ENCODE measurements at regions not wholly inside any gene's neighbourhood (a gene's known extent, or its start where the extent isn't known, plus 50 kb on each side); places are given as distances from the start of the nearest gene placed in this dataset.

DNA sequence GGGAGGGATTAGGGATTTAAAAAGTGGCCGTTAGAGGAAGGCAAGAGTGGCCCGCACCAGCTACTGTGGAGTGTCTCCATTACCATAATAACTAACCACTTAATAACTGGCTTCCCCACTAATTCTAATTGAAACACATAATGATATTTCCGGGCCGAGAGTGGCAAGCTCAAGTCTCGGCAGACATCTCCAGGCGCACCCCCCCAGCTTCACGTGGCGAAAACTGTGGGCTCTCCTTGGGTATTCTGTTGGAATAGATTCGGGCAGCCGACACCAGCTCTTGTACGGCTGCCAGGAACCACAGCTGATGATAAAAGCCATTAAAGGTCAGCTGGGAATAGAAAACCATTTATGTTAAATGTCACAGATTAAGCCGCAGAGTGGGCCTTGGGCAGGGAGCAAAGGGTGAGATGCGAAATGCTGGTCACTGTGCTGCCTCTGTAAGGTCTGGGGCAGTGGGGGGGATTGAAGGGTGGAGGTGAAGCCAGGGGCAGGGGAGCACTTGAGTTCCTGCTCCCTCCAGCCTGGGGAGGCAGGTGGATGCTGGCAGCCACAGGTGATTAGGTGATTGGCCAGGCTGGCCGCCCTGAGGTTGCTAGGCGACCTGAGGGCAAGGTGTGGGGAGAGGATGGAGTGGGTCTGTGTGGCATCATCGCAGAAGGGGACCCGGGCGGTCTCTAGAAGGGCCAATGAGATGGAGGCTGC lies 115.6 kb upstream of the SDK2 start (continued):
- TF ChIP-seq, protein P1, sequence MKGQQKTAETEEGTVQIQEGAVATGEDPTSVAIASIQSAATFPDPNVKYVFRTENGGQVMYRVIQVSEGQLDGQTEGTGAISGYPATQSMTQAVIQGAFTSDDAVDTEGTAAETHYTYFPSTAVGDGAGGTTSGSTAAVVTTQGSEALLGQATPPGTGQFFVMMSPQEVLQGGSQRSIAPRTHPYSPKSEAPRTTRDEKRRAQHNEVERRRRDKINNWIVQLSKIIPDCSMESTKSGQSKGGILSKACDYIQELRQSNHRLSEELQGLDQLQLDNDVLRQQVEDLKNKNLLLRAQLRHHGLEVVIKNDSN (CRISPR knock-in tag; IDR thresholded peaks at IDR 0.05) = no peak
- TF ChIP-seq TEAD1 (CRISPR knock-in tag; IDR thresholded peaks at IDR 0.05) = no peak
- TF ChIP-seq, protein P2, sequence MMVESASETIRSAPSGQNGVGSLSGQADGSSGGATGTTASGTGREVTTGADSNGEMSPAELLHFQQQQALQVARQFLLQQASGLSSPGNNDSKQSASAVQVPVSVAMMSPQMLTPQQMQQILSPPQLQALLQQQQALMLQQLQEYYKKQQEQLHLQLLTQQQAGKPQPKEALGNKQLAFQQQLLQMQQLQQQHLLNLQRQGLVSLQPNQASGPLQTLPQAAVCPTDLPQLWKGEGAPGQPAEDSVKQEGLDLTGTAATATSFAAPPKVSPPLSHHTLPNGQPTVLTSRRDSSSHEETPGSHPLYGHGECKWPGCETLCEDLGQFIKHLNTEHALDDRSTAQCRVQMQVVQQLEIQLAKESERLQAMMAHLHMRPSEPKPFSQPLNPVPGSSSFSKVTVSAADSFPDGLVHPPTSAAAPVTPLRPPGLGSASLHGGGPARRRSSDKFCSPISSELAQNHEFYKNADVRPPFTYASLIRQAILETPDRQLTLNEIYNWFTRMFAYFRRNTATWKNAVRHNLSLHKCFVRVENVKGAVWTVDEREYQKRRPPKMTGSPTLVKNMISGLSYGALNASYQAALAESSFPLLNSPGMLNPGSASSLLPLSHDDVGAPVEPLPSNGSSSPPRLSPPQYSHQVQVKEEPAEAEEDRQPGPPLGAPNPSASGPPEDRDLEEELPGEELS (CRISPR knock-in tag; IDR thresholded peaks at IDR 0.05) = no peak
- no peak for TF ChIP-seq ZNF263 (CRISPR knock-in tag; IDR thresholded peaks at IDR 0.05; ENCODE audit: low read depth)
- TF ChIP-seq FOXP1 (CRISPR knock-in tag; IDR thresholded peaks at IDR 0.05; ENCODE audit: borderline replicate concordance) = no peak
- TF ChIP-seq, protein P3, sequence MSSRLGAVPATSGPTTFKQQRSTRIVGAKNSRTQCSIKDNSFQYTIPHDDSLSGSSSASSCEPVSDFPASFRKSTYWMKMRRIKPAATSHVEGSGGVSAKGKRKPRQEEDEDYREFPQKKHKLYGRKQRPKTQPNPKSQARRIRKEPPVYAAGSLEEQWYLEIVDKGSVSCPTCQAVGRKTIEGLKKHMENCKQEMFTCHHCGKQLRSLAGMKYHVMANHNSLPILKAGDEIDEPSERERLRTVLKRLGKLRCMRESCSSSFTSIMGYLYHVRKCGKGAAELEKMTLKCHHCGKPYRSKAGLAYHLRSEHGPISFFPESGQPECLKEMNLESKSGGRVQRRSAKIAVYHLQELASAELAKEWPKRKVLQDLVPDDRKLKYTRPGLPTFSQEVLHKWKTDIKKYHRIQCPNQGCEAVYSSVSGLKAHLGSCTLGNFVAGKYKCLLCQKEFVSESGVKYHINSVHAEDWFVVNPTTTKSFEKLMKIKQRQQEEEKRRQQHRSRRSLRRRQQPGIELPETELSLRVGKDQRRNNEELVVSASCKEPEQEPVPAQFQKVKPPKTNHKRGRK (CRISPR knock-in tag; IDR thresholded peaks at IDR 0.05; ENCODE audit: borderline replicate concordance) = no peak
- TF ChIP-seq, protein P4, sequence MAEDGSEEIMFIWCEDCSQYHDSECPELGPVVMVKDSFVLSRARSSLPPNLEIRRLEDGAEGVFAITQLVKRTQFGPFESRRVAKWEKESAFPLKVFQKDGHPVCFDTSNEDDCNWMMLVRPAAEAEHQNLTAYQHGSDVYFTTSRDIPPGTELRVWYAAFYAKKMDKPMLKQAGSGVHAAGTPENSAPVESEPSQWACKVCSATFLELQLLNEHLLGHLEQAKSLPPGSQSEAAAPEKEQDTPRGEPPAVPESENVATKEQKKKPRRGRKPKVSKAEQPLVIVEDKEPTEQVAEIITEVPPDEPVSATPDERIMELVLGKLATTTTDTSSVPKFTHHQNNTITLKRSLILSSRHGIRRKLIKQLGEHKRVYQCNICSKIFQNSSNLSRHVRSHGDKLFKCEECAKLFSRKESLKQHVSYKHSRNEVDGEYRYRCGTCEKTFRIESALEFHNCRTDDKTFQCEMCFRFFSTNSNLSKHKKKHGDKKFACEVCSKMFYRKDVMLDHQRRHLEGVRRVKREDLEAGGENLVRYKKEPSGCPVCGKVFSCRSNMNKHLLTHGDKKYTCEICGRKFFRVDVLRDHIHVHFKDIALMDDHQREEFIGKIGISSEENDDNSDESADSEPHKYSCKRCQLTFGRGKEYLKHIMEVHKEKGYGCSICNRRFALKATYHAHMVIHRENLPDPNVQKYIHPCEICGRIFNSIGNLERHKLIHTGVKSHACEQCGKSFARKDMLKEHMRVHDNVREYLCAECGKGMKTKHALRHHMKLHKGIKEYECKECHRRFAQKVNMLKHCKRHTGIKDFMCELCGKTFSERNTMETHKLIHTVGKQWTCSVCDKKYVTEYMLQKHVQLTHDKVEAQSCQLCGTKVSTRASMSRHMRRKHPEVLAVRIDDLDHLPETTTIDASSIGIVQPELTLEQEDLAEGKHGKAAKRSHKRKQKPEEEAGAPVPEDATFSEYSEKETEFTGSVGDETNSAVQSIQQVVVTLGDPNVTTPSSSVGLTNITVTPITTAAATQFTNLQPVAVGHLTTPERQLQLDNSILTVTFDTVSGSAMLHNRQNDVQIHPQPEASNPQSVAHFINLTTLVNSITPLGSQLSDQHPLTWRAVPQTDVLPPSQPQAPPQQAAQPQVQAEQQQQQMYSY (CRISPR knock-in tag; IDR thresholded peaks at IDR 0.05) = no peak

DNA sequence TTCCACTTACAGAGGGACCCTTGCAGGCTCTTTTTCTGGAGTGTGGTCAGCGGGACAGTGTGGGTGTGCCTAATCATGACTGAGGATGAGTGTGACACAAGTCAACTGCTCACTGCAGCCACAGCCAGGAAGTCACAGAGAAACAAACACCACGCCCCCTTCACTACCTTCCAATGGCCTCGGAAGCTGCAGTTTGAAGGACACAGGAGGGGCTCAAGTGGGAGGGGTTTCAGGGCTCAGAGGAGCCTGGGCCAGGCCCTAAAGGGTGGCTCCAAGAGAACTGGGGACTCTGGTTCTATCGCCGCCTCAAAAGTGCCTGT lies 116.2 kb upstream of the SDK2 start:
- no peak overlapping the region for H3K4me3 Mint-ChIP-seq
- no peaks in the 10 kb centered on the region for H3K36me3 Mint-ChIP-seq
- peaks cover 26% of the 10 kb centered on the region for H3K4me1 Mint-ChIP-seq
- CTCF ChIA-PET = interaction anchor here (1.0 kb wide), 1 partner anchor 50 kb away, joined by 3 read pairs; no protein-coding TSS in a partner anchor
- ATAC-seq (peak; percentile 98), DNase-seq (ENCODE audit: low spot score) (peak; percentile 64)
- H3K27ac Mint-ChIP-seq = no peak overlapping the region
- peaks cover 4% of the 10 kb centered on the region; the same call in 1 of the 2 replicates for H3K27me3 Mint-ChIP-seq (ENCODE audit: low read depth)
- TF ChIP-seq ZBTB21 (CRISPR knock-in tag; IDR thresholded peaks at IDR 0.05; ENCODE audit: borderline replicate concordance) (no peak), KAT7 (CRISPR knock-in tag; IDR thresholded peaks at IDR 0.05; ENCODE audit: borderline replicate concordance) (no peak)
- TF ChIP-seq, protein P5, sequence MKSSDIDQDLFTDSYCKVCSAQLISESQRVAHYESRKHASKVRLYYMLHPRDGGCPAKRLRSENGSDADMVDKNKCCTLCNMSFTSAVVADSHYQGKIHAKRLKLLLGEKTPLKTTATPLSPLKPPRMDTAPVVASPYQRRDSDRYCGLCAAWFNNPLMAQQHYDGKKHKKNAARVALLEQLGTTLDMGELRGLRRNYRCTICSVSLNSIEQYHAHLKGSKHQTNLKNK (CRISPR knock-in tag; IDR thresholded peaks at IDR 0.05) = no peak
- TF ChIP-seq, protein P1 (CRISPR knock-in tag; IDR thresholded peaks at IDR 0.05) = no peak
- H3K9me3 Mint-ChIP-seq = no peaks in the 10 kb centered on the region
- POLR2A ChIA-PET = no interaction called here

DNA sequence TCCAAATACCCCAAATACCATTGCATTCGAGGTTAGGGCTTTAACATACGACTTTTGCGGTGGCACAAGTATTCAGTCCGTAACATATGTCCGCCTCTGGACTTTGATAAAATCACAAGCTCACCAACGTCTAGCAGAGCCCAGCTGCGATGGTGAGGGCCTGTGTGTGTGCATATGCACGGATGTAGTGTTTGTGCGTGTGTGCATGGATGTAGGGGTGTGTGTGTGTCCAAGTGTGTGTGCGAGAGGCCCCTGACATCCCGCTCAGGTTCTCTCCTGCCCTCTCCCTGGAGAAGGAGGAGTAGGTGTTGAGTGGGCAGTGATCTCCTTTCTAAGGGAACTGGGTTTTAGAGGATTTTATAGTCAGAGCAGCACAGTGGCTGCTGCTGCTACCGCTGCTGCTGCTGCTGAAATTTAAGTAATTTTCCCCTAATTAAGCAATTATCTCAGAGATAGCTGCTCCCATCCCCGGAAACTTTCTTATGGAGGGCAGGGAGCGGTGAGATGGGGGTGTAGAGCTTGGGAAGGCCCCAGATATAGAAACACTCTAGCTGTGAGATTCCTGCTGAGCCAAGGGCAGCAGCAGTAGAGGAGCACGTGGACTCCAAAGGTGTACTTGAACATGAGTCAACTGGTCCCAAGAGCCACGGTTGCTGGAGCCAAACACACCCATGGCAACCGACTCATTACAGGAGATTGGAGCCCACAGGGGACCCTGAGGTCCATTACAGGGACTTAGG lies 121.7 kb upstream of the SDK2 start:
- Mint-ChIP-seq H3K36me3 (no peaks in the 10 kb centered on the region), H3K4me1 (no peaks in the 10 kb centered on the region), H3K9me3 (no peaks in the 10 kb centered on the region), H3K27ac (no peak overlapping the region), H3K4me3 (no peak overlapping the region), H3K27me3 (ENCODE audit: low read depth) (peaks cover under 1% of the 10 kb centered on the region; the same call in 1 of the 2 replicates)
- no peak for ATAC-seq
- no peak for DNase-seq (ENCODE audit: low spot score)
- ChIA-PET POLR2A (no interaction called here), CTCF (interaction anchor here (1.2 to 1.3 kb wide), 2 partner anchors 17 to 20 kb away, joined by 3 to 4 read pairs; no protein-coding TSS in a partner anchor)
- TF ChIP-seq ESRRA (CRISPR knock-in tag; IDR thresholded peaks at IDR 0.05; ENCODE audit: borderline replicate concordance) (no peak), ZNF263 (CRISPR knock-in tag; IDR thresholded peaks at IDR 0.05; ENCODE audit: low read depth) (no peak), FOXK1 (CRISPR knock-in tag; IDR thresholded peaks at IDR 0.05) (no peak), NFE2L1 (CRISPR knock-in tag; IDR thresholded peaks at IDR 0.05) (no peak)
- TF ChIP-seq, protein P6, sequence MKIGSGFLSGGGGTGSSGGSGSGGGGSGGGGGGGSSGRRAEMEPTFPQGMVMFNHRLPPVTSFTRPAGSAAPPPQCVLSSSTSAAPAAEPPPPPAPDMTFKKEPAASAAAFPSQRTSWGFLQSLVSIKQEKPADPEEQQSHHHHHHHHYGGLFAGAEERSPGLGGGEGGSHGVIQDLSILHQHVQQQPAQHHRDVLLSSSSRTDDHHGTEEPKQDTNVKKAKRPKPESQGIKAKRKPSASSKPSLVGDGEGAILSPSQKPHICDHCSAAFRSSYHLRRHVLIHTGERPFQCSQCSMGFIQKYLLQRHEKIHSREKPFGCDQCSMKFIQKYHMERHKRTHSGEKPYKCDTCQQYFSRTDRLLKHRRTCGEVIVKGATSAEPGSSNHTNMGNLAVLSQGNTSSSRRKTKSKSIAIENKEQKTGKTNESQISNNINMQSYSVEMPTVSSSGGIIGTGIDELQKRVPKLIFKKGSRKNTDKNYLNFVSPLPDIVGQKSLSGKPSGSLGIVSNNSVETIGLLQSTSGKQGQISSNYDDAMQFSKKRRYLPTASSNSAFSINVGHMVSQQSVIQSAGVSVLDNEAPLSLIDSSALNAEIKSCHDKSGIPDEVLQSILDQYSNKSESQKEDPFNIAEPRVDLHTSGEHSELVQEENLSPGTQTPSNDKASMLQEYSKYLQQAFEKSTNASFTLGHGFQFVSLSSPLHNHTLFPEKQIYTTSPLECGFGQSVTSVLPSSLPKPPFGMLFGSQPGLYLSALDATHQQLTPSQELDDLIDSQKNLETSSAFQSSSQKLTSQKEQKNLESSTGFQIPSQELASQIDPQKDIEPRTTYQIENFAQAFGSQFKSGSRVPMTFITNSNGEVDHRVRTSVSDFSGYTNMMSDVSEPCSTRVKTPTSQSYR (CRISPR knock-in tag; IDR thresholded peaks at IDR 0.05) = no peak
- TF ChIP-seq, protein P7, sequence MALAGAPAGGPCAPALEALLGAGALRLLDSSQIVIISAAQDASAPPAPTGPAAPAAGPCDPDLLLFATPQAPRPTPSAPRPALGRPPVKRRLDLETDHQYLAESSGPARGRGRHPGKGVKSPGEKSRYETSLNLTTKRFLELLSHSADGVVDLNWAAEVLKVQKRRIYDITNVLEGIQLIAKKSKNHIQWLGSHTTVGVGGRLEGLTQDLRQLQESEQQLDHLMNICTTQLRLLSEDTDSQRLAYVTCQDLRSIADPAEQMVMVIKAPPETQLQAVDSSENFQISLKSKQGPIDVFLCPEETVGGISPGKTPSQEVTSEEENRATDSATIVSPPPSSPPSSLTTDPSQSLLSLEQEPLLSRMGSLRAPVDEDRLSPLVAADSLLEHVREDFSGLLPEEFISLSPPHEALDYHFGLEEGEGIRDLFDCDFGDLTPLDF (CRISPR knock-in tag; IDR thresholded peaks at IDR 0.05) = no peak
